ENCODE measurements at regions not wholly inside any gene's neighbourhood (a gene's known extent, or its start where the extent isn't known, plus 50 kb on each side); places are given as distances from the start of the nearest gene placed in this dataset.

- H3K27ac ChIP-seq (ENCODE audit: low read depth, low read length) = no peak overlapping the region
- ChIA-PET POLR2A (no interaction called here), CTCF (no interaction called here)
Measured at GRCh38 chr2:43028188-43028587, 198.2 kb downstream of the ZFP36L2 start.

GRCh38 chr2:43027097-43027873 is 199.1 kb downstream of the ZFP36L2 start:
- ChIA-PET POLR2A (no interaction called here), CTCF (no interaction called here)
- peaks cover 5% of the 10 kb centered on the region for H3K9me3 ChIP-seq (ENCODE audit: control insufficient read depth, insufficient read depth, low read length)
- no peak overlapping the region for H3K27ac ChIP-seq (ENCODE audit: low read depth, low read length)
- no peak overlapping the region for H3K4me3 ChIP-seq (ENCODE audit: low read depth, low read length)
- no peaks in the 10 kb centered on the region for H3K27me3 ChIP-seq (ENCODE audit: control insufficient read depth, insufficient read depth, low read length)
- no peak for DNase-seq (ENCODE audit: low read depth, low spot score)
- TF ChIP-seq CTCF (IDR thresholded peaks at IDR 0.05; ENCODE audit: low read depth, low read length) = no peak

More at GRCh38 chr2:43028188-43028587, 198.2 kb downstream of the ZFP36L2 start:
- Histone ChIP-seq H3K4me3 (ENCODE audit: low read depth, low read length) (no peak overlapping the region), H3K27me3 (ENCODE audit: control insufficient read depth, insufficient read depth, low read length) (no peaks in the 10 kb centered on the region), H3K9me3 (ENCODE audit: control insufficient read depth, insufficient read depth, low read length) (peaks cover 4% of the 10 kb centered on the region; the same call in 1 of the 2 replicates)
- no peak for TF ChIP-seq CTCF (IDR thresholded peaks at IDR 0.05; ENCODE audit: low read depth, low read length)
- no peak for DNase-seq (ENCODE audit: low read depth, low spot score)

- DNase-seq (ENCODE audit: low read depth, low spot score) = no peak
- CTCF ChIA-PET = no interaction called here
- POLR2A ChIA-PET = no interaction called here
Measured at GRCh38 chr2:43026426-43027096, 199.8 kb downstream of the ZFP36L2 start.

GRCh38 chr2:43025709-43026295 is 200.6 kb downstream of the ZFP36L2 start:
- no peak overlapping the region for H3K27ac ChIP-seq (ENCODE audit: low read depth, low read length)
- no peak for DNase-seq (ENCODE audit: low read depth, low spot score)
- ChIA-PET CTCF (interaction anchor here (1.1 kb wide), 1 partner anchor 197 kb away, joined by 3 read pairs; no protein-coding TSS in a partner anchor), POLR2A (interaction anchor here (0.6 to 2.1 kb wide), 3 partner anchors 12 to 198 kb away, joined by 3 to 10 read pairs (median 4); no protein-coding TSS in a partner anchor)
- no peak overlapping the region for H3K4me3 ChIP-seq (ENCODE audit: low read depth, low read length)
- H3K27me3 ChIP-seq (ENCODE audit: control insufficient read depth, insufficient read depth, low read length) = no peaks in the 10 kb centered on the region
- peaks cover 19% of the 10 kb centered on the region for H3K9me3 ChIP-seq (ENCODE audit: control insufficient read depth, insufficient read depth, low read length)
- no peak for TF ChIP-seq CTCF (IDR thresholded peaks at IDR 0.05; ENCODE audit: low read depth, low read length)

More at GRCh38 chr2:43026426-43027096, 199.8 kb downstream of the ZFP36L2 start:
- Histone ChIP-seq H3K9me3 (ENCODE audit: control insufficient read depth, insufficient read depth, low read length) (peaks cover 12% of the 10 kb centered on the region), H3K27ac (ENCODE audit: low read depth, low read length) (no peak overlapping the region), H3K4me3 (ENCODE audit: low read depth, low read length) (no peak overlapping the region), H3K27me3 (ENCODE audit: control insufficient read depth, insufficient read depth, low read length) (no peaks in the 10 kb centered on the region)
- no peak for TF ChIP-seq CTCF (IDR thresholded peaks at IDR 0.05; ENCODE audit: low read depth, low read length)

All from AG04450 (cell line).